GM12878 (cell line): ENCODE measurements at regions not wholly inside any gene's neighbourhood (a gene's known extent, or its start where the extent isn't known, plus 50 kb on each side); places are given as distances from the start of the nearest gene placed in this dataset.

Source experiments
- ATF3 ChIP-seq: IDR thresholded peaks from 2 replicates; pipeline ENCODE4 v1.6.1; 2011; ENCODE audit warnings: low read depth, mild to moderate bottlenecking, low read length, moderate library complexity, borderline replicate concordance; ENCODE audit errors: extremely low read depth
- E2F4 ChIP-seq: IDR thresholded peaks from 2 replicates; pipeline ENCODE4 v1.6.1; 2012; ENCODE audit warnings: low read depth, low read length, improper control_type of control experiment
- GATAD2B ChIP-seq: fragments of 450-650 bp; conservative IDR thresholded peaks from 2 replicates; pipeline ENCODE4 v1.6.1; 2017; ENCODE audit warnings: low read depth, mild to moderate bottlenecking, moderate library complexity
- KAT2A ChIP-seq: conservative IDR thresholded peaks from 2 replicates; pipeline ENCODE4 v1.6.1; 2011; ENCODE audit warnings: low read depth, low read length; ENCODE audit not compliant: control insufficient read depth
- NFXL1 ChIP-seq: fragments of 450-650 bp; IDR thresholded peaks from 2 replicates; pipeline ENCODE4 v1.6.1; 2017; ENCODE audit warnings: antibody characterized with exemption, mild to moderate bottlenecking, borderline replicate concordance
- PML ChIP-seq: IDR thresholded peaks from 2 replicates; pipeline ENCODE4 v1.6.1; 2012; ENCODE audit warnings: low read length, inconsistent platforms
- POLR2AphosphoS5 ChIP-seq: IDR thresholded peaks from 2 replicates; pipeline ENCODE4 v1.6.1; 2011; ENCODE audit warnings: mild to moderate bottlenecking, low read length, inconsistent platforms
- RELB ChIP-seq: fragments of 450-650 bp; IDR thresholded peaks from 2 replicates; pipeline ENCODE4 v1.6.1; 2017; ENCODE audit warnings: low read depth, mild to moderate bottlenecking, moderate library complexity
- SIX5 ChIP-seq: IDR thresholded peaks from 2 replicates; pipeline ENCODE4 v1.6.1; 2011; ENCODE audit warnings: mild to moderate bottlenecking, low read depth, low read length, moderate library complexity; ENCODE audit not compliant: severe bottlenecking
- SUPT20H ChIP-seq: IDR thresholded peaks from 2 replicates; pipeline ENCODE4 v1.6.1; 2011; ENCODE audit warnings: low read depth, mild to moderate bottlenecking, low read length, moderate library complexity, borderline replicate concordance; ENCODE audit not compliant: control insufficient read depth
- TARDBP ChIP-seq: IDR thresholded peaks from 2 replicates; pipeline ENCODE4 v1.6.1; 2016; ENCODE audit warnings: borderline replicate concordance
- ZNF207 ChIP-seq: fragments of 450-650 bp; IDR thresholded peaks from 2 replicates; pipeline ENCODE4 v1.6.1; 2014; ENCODE audit warnings: antibody characterized with exemption, mild to moderate bottlenecking, borderline replicate concordance
- TF ChIP-seq, protein P1 (sequence below): IDR thresholded peaks from 2 replicates; pipeline ENCODE4 v1.6.1; 2012; ENCODE audit warnings: low read length, inconsistent platforms
- TF ChIP-seq, protein P2 (sequence below): fragments of 450-650 bp; IDR thresholded peaks from 2 replicates; pipeline ENCODE4 v1.6.1; 2017; ENCODE audit warnings: mild to moderate bottlenecking, low read depth, inconsistent platforms; ENCODE audit not compliant: poor library complexity, severe bottlenecking

GRCh38 chr4:52431410-52431809 is 227.7 kb downstream of the USP46 start (continued):
- TF ChIP-seq ATF3 (no peak), PML (no peak), POLR2AphosphoS5 (no peak), KAT2A (no peak), TARDBP (no peak), GATAD2B (no peak), SIX5 (no peak), NFXL1 (no peak), ZNF207 (no peak), E2F4 (no peak), SUPT20H (no peak), RELB (no peak)
- TF ChIP-seq, protein P1, sequence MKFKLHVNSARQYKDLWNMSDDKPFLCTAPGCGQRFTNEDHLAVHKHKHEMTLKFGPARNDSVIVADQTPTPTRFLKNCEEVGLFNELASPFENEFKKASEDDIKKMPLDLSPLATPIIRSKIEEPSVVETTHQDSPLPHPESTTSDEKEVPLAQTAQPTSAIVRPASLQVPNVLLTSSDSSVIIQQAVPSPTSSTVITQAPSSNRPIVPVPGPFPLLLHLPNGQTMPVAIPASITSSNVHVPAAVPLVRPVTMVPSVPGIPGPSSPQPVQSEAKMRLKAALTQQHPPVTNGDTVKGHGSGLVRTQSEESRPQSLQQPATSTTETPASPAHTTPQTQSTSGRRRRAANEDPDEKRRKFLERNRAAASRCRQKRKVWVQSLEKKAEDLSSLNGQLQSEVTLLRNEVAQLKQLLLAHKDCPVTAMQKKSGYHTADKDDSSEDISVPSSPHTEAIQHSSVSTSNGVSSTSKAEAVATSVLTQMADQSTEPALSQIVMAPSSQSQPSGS = no peak
- TF ChIP-seq, protein P2, sequence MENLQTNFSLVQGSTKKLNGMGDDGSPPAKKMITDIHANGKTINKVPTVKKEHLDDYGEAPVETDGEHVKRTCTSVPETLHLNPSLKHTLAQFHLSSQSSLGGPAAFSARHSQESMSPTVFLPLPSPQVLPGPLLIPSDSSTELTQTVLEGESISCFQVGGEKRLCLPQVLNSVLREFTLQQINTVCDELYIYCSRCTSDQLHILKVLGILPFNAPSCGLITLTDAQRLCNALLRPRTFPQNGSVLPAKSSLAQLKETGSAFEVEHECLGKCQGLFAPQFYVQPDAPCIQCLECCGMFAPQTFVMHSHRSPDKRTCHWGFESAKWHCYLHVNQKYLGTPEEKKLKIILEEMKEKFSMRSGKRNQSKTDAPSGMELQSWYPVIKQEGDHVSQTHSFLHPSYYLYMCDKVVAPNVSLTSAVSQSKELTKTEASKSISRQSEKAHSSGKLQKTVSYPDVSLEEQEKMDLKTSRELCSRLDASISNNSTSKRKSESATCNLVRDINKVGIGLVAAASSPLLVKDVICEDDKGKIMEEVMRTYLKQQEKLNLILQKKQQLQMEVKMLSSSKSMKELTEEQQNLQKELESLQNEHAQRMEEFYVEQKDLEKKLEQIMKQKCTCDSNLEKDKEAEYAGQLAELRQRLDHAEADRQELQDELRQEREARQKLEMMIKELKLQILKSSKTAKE = no peak
